ENCODE measurements at regions not wholly inside any gene's neighbourhood (a gene's known extent, or its start where the extent isn't known, plus 50 kb on each side); places are given as distances from the start of the nearest gene placed in this dataset.

GRCh38 chr15:70248116-70249025 is 150.7 kb upstream of the TLE3 start:
- no peak for TF ChIP-seq GATA3 (IDR thresholded peaks at IDR 0.05; ENCODE audit: low read depth, low read length)
- no peak for TF ChIP-seq GATA2 (IDR thresholded peaks at IDR 0.05; ENCODE audit: low read depth, low read length)
